ENCODE measurements at regions not wholly inside any gene's neighbourhood (a gene's known extent, or its start where the extent isn't known, plus 50 kb on each side); places are given as distances from the start of the nearest gene placed in this dataset.

GRCh38 chr16:72228014-72228413 is 56.1 kb upstream of the PMFBP1 start:
- no peak for TF ChIP-seq CTCF (conservative IDR thresholded peaks at IDR 0.05)
- TF ChIP-seq ZFX (IDR thresholded peaks at IDR 0.05), result no peak
- no peak overlapping the region for H3K27ac ChIP-seq

GRCh38 chr16:72226136-72226535 is 54.2 kb upstream of the PMFBP1 start:
- H3K27ac ChIP-seq, result no peak overlapping the region
- TF ChIP-seq CTCF (conservative IDR thresholded peaks at IDR 0.05) (no peak), ZFX (IDR thresholded peaks at IDR 0.05) (no peak)

- TF ChIP-seq CTCF (conservative IDR thresholded peaks at IDR 0.05), result no peak
- no peak for TF ChIP-seq ZFX (IDR thresholded peaks at IDR 0.05)
- no peak overlapping the region for H3K27ac ChIP-seq
These were observed 52.4 kb upstream of the PMFBP1 start for GRCh38 chr16:72224260-72224768.

- no peak overlapping the region for H3K27ac ChIP-seq
- no peak for TF ChIP-seq CTCF (conservative IDR thresholded peaks at IDR 0.05)
- no peak for TF ChIP-seq ZFX (IDR thresholded peaks at IDR 0.05)
These were observed 50.5 kb upstream of the PMFBP1 start for GRCh38 chr16:72222503-72222902.

All from C4-2B (cell line).